HUES64 (cell line): ENCODE measurements at regions not wholly inside any gene's neighbourhood (a gene's known extent, or its start where the extent isn't known, plus 50 kb on each side); places are given as distances from the start of the nearest gene placed in this dataset.

Source experiments
- H3K27ac ChIP-seq: 2 replicates; pipeline ENCODE4 v1.7.0; 2013; ENCODE audit warnings: low read depth, low read length, inconsistent platforms
- H3K27me3 ChIP-seq: 2 replicates; pipeline ENCODE4 v1.6.1; 2013; ENCODE audit warnings: mild to moderate bottlenecking, low read length; ENCODE audit not compliant: insufficient read depth
- H3K36me3 ChIP-seq: 2 replicates; pipeline ENCODE4 v1.6.1; 2013; ENCODE audit warnings: mild to moderate bottlenecking, low read length; ENCODE audit not compliant: insufficient read depth
- H3K4me1 ChIP-seq: 2 replicates; pipeline ENCODE4 v1.6.1; 2013; ENCODE audit warnings: mild to moderate bottlenecking, low read length, moderate library complexity; ENCODE audit not compliant: insufficient read depth
- H3K4me3 ChIP-seq: 2 replicates; pipeline ENCODE4 v1.5.1; 2013; ENCODE audit warnings: mild to moderate bottlenecking, low read length, moderate library complexity
- H3K9ac ChIP-seq: 2 replicates; pipeline ENCODE4 v1.6.1; 2013; ENCODE audit warnings: mild to moderate bottlenecking, low read depth, low read length
- H3K9me3 ChIP-seq: 2 replicates; pipeline ENCODE4 v1.6.1; 2013; ENCODE audit warnings: low read depth, low read length; ENCODE audit not compliant: insufficient read depth
- WGBS: fragments of 150-250, 120-280 bp; methylation state at CpG from one replicate; pipeline ENCODE4 v1.1.7; 2013; ENCODE audit warnings: missing lambda C conversion rate; 5-methylcytosine and 5-hydroxymethylcytosine counted together

- Histone ChIP-seq H3K4me1 (peaks cover 2% of the 10 kb centered on the region), H3K27me3 (no peaks in the 10 kb centered on the region), H3K4me3 (no peak overlapping the region), H3K27ac (no peak overlapping the region), H3K9ac (no peak overlapping the region), H3K9me3 (no peaks in the 10 kb centered on the region), H3K36me3 (no peaks in the 10 kb centered on the region)
- 100% methylated on average over 1 of the region's 1 CpG for WGBS
These were observed 83.7 kb downstream of the DAD1 start for GRCh38 chr14:22505309-22505696.

GRCh38 chr14:22502551-22502950, 86.5 kb downstream of the DAD1 start:
- Histone ChIP-seq H3K27ac (no peak overlapping the region), H3K9me3 (no peaks in the 10 kb centered on the region), H3K36me3 (no peaks in the 10 kb centered on the region), H3K9ac (no peak overlapping the region), H3K4me1 (no peaks in the 10 kb centered on the region), H3K27me3 (no peaks in the 10 kb centered on the region), H3K4me3 (no peak overlapping the region)
- 94% methylated on average over 6 of the region's 6 CpGs for WGBS

GRCh38 chr14:22502007-22502406, 87.0 kb downstream of the DAD1 start:
- Histone ChIP-seq H3K27me3 (no peaks in the 10 kb centered on the region), H3K4me3 (no peak overlapping the region), H3K9ac (no peak overlapping the region), H3K27ac (no peak overlapping the region), H3K4me1 (no peaks in the 10 kb centered on the region), H3K36me3 (no peaks in the 10 kb centered on the region), H3K9me3 (no peaks in the 10 kb centered on the region)
- WGBS = 94% methylated on average over 10 of the region's 10 CpGs

GRCh38 chr14:22500954-22501726, 87.9 kb downstream of the DAD1 start:
- Histone ChIP-seq H3K36me3 (no peaks in the 10 kb centered on the region), H3K9ac (no peak overlapping the region), H3K9me3 (no peaks in the 10 kb centered on the region), H3K27ac (no peak overlapping the region), H3K27me3 (no peaks in the 10 kb centered on the region), H3K4me1 (no peaks in the 10 kb centered on the region), H3K4me3 (no peak overlapping the region)
- WGBS = 90% methylated on average over 10 of the region's 10 CpGs

- Histone ChIP-seq H3K36me3 (no peaks in the 10 kb centered on the region), H3K27me3 (no peaks in the 10 kb centered on the region), H3K4me3 (no peak overlapping the region), H3K4me1 (no peaks in the 10 kb centered on the region), H3K27ac (no peak overlapping the region), H3K9me3 (no peaks in the 10 kb centered on the region), H3K9ac (no peak overlapping the region)
- WGBS = 82% methylated on average over 2 of the region's 2 CpGs
These were observed 88.5 kb downstream of the DAD1 start for GRCh38 chr14:22500525-22500924.

GRCh38 chr14:22497671-22498093, 91.3 kb downstream of the DAD1 start:
- Histone ChIP-seq H3K36me3 (no peaks in the 10 kb centered on the region), H3K27ac (no peak overlapping the region), H3K27me3 (no peaks in the 10 kb centered on the region), H3K9me3 (no peaks in the 10 kb centered on the region), H3K4me1 (no peaks in the 10 kb centered on the region), H3K9ac (no peak overlapping the region), H3K4me3 (no peak overlapping the region)
- 91% methylated on average over 5 of the region's 5 CpGs for WGBS

- Histone ChIP-seq H3K4me1 (no peaks in the 10 kb centered on the region), H3K36me3 (no peaks in the 10 kb centered on the region), H3K9ac (no peak overlapping the region), H3K27ac (no peak overlapping the region), H3K9me3 (no peaks in the 10 kb centered on the region), H3K27me3 (no peaks in the 10 kb centered on the region), H3K4me3 (no peak overlapping the region)
- WGBS = 94% methylated on average over 2 of the region's 2 CpGs
These were observed 91.9 kb downstream of the DAD1 start for GRCh38 chr14:22497144-22497423.

- H3K27me3 ChIP-seq = no peaks in the 10 kb centered on the region
- H3K9me3 ChIP-seq = no peaks in the 10 kb centered on the region
- H3K27ac ChIP-seq = no peak overlapping the region
- H3K4me3 ChIP-seq = no peak overlapping the region
- no peaks in the 10 kb centered on the region for H3K36me3 ChIP-seq
- WGBS = 92% methylated on average over 5 of the region's 5 CpGs
- no peaks in the 10 kb centered on the region for H3K4me1 ChIP-seq
- H3K9ac ChIP-seq = no peak overlapping the region
These were observed 94.4 kb downstream of the DAD1 start for GRCh38 chr14:22494486-22495135.

GRCh38 chr14:22493753-22494152, 95.3 kb downstream of the DAD1 start:
- Histone ChIP-seq H3K9me3 (no peaks in the 10 kb centered on the region), H3K27ac (no peak overlapping the region), H3K27me3 (no peaks in the 10 kb centered on the region), H3K36me3 (no peaks in the 10 kb centered on the region), H3K9ac (no peak overlapping the region), H3K4me3 (no peak overlapping the region), H3K4me1 (0 out of 2 replicates have a peak, but pooled peaks cover 3% of the 10 kb centered on the region)
- WGBS = 95% methylated on average over 2 of the region's 2 CpGs

GRCh38 chr14:22492622-22493542, 96.1 kb downstream of the DAD1 start:
- Histone ChIP-seq H3K27me3 (no peaks in the 10 kb centered on the region), H3K9ac (no peak overlapping the region), H3K36me3 (no peaks in the 10 kb centered on the region), H3K9me3 (no peaks in the 10 kb centered on the region), H3K4me3 (no peak overlapping the region), H3K27ac (no peak overlapping the region), H3K4me1 (0 out of 2 replicates have a peak, but pooled peaks cover 3% of the 10 kb centered on the region)
- WGBS = 94% methylated on average over 15 of the region's 15 CpGs
